Colonic mucosa (tissue), 4 donors: ENCODE measurements at regions not wholly inside any gene's neighbourhood (a gene's known extent, or its start where the extent isn't known, plus 50 kb on each side); places are given as distances from the start of the nearest gene placed in this dataset.

Source experiments
- DNase-seq: peaks from one replicate; pipeline ENCODE4 v3.0.0-alpha.2; 2020
- H3K27ac ChIP-seq: fragments of 200-600 bp; one replicate; pipeline ENCODE4 v1.8.0; 2021
- H3K27me3 ChIP-seq: fragments of 200-600 bp; one replicate; pipeline ENCODE4 v1.8.0; 2021
- H3K36me3 ChIP-seq: fragments of 200-600 bp; one replicate; pipeline ENCODE4 v1.8.0; 2021
- H3K4me1 ChIP-seq: fragments of 200-600 bp; one replicate; pipeline ENCODE4 v1.8.0; 2021; ENCODE audit warnings: mild to moderate bottlenecking
- H3K4me3 ChIP-seq: fragments of 200-600 bp; one replicate; pipeline ENCODE4 v1.8.0; 2021
- H3K9ac ChIP-seq, 2 donors: one replicate each; pipeline ENCODE4 v1.7.0; 2013; ENCODE audit warnings: control low read depth in 2 of 2, low read depth in 2 of 2, low read length in 2 of 2
- H3K9me3 ChIP-seq: fragments of 200-600 bp; one replicate; pipeline ENCODE4 v1.8.0; 2021
- intact Hi-C: fragments of 100-400 bp; cut with DNase I; formaldehyde crosslinking; loops from one replicate; pipeline ENCODE4 v1.14.1; 2022
- TF ChIP-seq, protein P1 (sequence below): fragments of 200-600 bp; IDR thresholded peaks from one replicate; pipeline ENCODE4 v1.8.0; 2022; ENCODE audit warnings: antibody characterized with exemption, mild to moderate bottlenecking
- donor health status: healthy.
- donor health status: DM: no; HTN: no; CAD: no.
- donor health status: DM: no; HTN: no; CAD: no.

DNA sequence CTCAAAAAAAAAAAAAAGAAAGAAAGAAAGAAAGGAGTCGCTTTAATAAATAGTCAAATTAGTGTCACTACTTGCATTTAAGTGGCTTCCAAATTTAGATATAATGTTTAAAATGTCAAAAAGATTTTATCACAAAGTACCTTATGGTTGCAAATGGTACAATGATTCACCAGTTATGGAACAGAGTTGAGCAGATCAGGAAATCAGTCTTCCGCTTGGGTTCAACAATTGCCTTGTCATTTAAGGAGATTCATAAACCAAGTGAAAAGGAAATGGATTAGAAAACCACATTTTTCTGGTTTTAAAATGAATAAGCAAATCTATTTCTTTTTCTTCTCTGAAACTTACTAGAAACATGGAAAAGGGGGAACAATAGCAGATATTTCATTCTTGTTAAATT lies 94.8 kb upstream of the PTPRT start:
- DNase-seq = no peak
- TF ChIP-seq, protein P1, sequence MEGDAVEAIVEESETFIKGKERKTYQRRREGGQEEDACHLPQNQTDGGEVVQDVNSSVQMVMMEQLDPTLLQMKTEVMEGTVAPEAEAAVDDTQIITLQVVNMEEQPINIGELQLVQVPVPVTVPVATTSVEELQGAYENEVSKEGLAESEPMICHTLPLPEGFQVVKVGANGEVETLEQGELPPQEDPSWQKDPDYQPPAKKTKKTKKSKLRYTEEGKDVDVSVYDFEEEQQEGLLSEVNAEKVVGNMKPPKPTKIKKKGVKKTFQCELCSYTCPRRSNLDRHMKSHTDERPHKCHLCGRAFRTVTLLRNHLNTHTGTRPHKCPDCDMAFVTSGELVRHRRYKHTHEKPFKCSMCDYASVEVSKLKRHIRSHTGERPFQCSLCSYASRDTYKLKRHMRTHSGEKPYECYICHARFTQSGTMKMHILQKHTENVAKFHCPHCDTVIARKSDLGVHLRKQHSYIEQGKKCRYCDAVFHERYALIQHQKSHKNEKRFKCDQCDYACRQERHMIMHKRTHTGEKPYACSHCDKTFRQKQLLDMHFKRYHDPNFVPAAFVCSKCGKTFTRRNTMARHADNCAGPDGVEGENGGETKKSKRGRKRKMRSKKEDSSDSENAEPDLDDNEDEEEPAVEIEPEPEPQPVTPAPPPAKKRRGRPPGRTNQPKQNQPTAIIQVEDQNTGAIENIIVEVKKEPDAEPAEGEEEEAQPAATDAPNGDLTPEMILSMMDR = no peak
- Histone ChIP-seq H3K27me3 (no peaks in the 10 kb centered on the region), H3K9ac (no peak overlapping the region), H3K36me3 (no peaks in the 10 kb centered on the region), H3K4me1 (no peaks in the 10 kb centered on the region), H3K4me3 (no peak overlapping the region), H3K27ac (no peak overlapping the region), H3K9me3 (no peaks in the 10 kb centered on the region)
- intact Hi-C loops = no loop called here

DNA sequence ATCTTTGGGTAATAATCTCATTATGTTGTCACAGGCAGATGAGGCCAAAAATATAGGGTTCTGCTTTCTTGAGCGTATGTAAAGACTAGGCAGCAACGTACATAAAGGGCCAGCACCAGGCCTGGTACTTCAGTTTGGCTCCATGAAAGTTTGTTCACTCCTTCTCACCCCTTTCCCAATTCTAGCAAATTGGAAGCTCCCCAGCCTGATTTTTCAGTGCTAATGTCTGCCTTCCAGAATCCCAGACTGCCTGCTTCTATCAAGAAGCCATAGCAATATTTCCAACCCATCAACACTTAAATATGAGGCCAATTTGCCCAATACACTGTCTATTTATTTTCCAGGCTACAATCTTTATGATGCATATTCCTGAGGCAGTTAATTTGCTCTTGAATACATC lies 93.4 kb upstream of the PTPRT start:
- H3K4me1 ChIP-seq = no peaks in the 10 kb centered on the region
- no peak overlapping the region for H3K4me3 ChIP-seq
- no peaks in the 10 kb centered on the region for H3K9me3 ChIP-seq
- intact Hi-C loops = no loop called here
- TF ChIP-seq, protein P1 = no peak
- no peak overlapping the region for H3K27ac ChIP-seq
- DNase-seq = no peak
- no peaks in the 10 kb centered on the region for H3K27me3 ChIP-seq
- no peaks in the 10 kb centered on the region for H3K36me3 ChIP-seq
- no peak overlapping the region for H3K9ac ChIP-seq

DNA sequence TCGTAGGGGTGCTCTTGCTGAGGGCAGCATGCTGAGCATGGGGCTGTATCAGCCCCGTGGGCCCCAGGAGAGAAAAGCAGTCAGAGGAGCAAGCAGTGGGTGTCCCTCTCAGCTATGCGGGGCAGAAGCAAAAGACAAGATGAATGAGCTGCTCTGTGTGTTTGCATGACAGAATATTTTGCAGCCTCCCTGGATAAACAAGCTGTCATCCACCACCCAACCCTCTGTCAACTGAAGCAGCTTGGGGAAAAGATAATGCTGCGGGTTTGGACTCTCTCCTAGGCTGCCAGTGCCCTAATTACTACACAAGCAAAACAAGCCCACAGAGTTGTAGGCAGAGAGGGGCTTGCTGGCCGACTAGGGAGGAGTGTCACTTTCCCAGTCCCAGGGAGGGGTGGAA lies 82.3 kb upstream of the PTPRT start:
- TF ChIP-seq, protein P1 = no peak
- no peaks in the 10 kb centered on the region for H3K36me3 ChIP-seq
- H3K4me1 ChIP-seq = no peaks in the 10 kb centered on the region
- H3K27me3 ChIP-seq = no peaks in the 10 kb centered on the region
- H3K9me3 ChIP-seq = no peaks in the 10 kb centered on the region
- intact Hi-C loops = no loop called here
- no peak for DNase-seq
- H3K9ac ChIP-seq = no peak overlapping the region
- H3K4me3 ChIP-seq = no peak overlapping the region
- H3K27ac ChIP-seq = no peak overlapping the region

DNA sequence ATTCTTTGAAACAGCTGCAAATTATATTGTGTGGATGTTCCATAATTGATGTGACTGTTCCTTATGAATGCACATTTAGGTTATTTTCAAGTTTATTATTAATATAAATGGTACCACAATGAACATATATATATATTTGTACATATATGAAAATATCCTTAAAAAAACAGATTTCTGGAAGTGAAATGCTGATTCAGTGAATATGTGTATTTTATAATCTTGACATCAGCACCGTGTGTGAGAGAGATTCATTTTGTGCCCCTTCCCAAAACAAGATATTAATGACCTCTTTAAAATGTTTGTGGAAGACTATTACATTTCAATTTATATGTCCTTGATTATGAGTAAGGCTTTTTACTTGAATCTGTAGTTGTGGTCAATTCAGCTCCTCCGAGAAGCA lies 75.7 kb upstream of the PTPRT start:
- TF ChIP-seq, protein P1 = no peak

DNA sequence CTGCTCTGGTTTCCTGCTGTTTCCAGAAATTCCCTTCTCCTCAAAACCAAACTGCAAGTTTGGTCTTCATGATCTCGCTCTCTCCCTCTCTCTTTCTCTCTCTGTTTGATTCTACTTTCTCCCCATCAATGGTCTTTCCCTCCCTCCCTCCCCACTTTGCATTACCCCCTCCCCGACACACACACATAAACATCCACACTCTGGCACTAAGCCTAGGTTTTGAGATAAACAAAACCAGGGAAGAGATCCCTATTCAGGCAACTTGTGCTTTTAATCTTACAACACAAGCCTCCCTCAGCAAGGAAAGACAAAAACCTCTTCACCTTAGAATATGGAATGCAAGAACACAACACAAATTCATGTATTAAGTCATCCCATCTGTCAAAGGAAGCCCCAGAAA lies 73.5 kb upstream of the PTPRT start:
- TF ChIP-seq, protein P1 = no peak
- intact Hi-C loops = no loop called here
- no peaks in the 10 kb centered on the region for H3K9me3 ChIP-seq

More for the DNA sequence above, 75.7 kb upstream of the PTPRT start:
- H3K9ac ChIP-seq = no peak overlapping the region
- H3K27ac ChIP-seq = no peak overlapping the region
- H3K4me1 ChIP-seq = no peaks in the 10 kb centered on the region
- intact Hi-C loops = no loop called here
- H3K36me3 ChIP-seq = no peaks in the 10 kb centered on the region
- no peak overlapping the region for H3K4me3 ChIP-seq
- no peak for DNase-seq
- H3K27me3 ChIP-seq = no peaks in the 10 kb centered on the region
- no peaks in the 10 kb centered on the region for H3K9me3 ChIP-seq

DNA sequence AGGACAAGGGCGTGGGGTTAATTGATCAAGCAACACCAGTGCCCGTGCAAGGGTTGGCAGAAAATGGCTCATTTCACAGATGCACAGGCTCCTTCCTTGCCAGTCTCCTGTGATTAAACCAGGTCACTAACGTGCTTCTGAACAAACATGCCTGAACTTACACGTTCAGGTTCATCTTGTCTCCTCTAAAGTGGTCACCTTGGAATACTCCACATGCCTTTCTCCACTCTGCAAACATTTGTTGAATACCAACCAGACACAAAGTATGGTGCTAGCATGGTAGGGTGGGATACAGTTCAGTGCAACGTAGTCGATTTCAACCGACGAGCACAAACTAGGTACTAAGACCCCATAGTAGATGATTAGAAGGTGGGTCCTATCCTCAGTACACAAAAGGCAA lies 72.6 kb upstream of the PTPRT start:
- TF ChIP-seq, protein P1 = no peak
- Histone ChIP-seq H3K27me3 (no peaks in the 10 kb centered on the region), H3K9me3 (no peaks in the 10 kb centered on the region), H3K27ac (no peak overlapping the region), H3K9ac (no peak overlapping the region), H3K4me1 (no peaks in the 10 kb centered on the region), H3K36me3 (no peaks in the 10 kb centered on the region), H3K4me3 (no peak overlapping the region)
- DNase-seq = no peak
- intact Hi-C loops = no loop called here

More for the DNA sequence above, 73.5 kb upstream of the PTPRT start:
- no peak overlapping the region for H3K4me3 ChIP-seq
- no peak overlapping the region for H3K27ac ChIP-seq
- H3K27me3 ChIP-seq = no peaks in the 10 kb centered on the region
- DNase-seq = no peak
- no peak overlapping the region for H3K9ac ChIP-seq
- no peaks in the 10 kb centered on the region for H3K4me1 ChIP-seq
- H3K36me3 ChIP-seq = no peaks in the 10 kb centered on the region
